ENCODE measurements at regions not wholly inside any gene's neighbourhood (a gene's known extent, or its start where the extent isn't known, plus 50 kb on each side); places are given as distances from the start of the nearest gene placed in this dataset.

GRCh38 chr4:92122911-92123310 lies 180.9 kb upstream of the GRID2 start:
- DNase-seq = no peak

GRCh38 chr4:92128676-92129075 lies 175.1 kb upstream of the GRID2 start:
- peak; percentile 76 for DNase-seq

GRCh38 chr4:92129408-92129994 lies 174.3 kb upstream of the GRID2 start:
- no peak for DNase-seq

GRCh38 chr4:92136434-92136833 lies 167.3 kb upstream of the GRID2 start:
- no peak for DNase-seq

GRCh38 chr4:92163348-92163747 lies 140.4 kb upstream of the GRID2 start:
- peak; percentile 29 for DNase-seq

GRCh38 chr4:92170340-92170739 lies 133.4 kb upstream of the GRID2 start:
- no peak for DNase-seq

- peak; percentile 11 for DNase-seq
Measured at GRCh38 chr4:92172203-92172602, 131.6 kb upstream of the GRID2 start.

GRCh38 chr4:92175250-92175649 lies 128.5 kb upstream of the GRID2 start:
- DNase-seq = peak; percentile 7

- DNase-seq = no peak
Measured at GRCh38 chr4:92182006-92182735, 121.6 kb upstream of the GRID2 start.

- DNase-seq = no peak
Measured at GRCh38 chr4:92182736-92183407, 120.9 kb upstream of the GRID2 start.

GRCh38 chr4:92183825-92184224 lies 119.9 kb upstream of the GRID2 start:
- DNase-seq = no peak

GRCh38 chr4:92184566-92184965 lies 119.2 kb upstream of the GRID2 start:
- peak; percentile 6 for DNase-seq

- DNase-seq = peak; percentile 34
Measured at GRCh38 chr4:92186239-92186638, 117.5 kb upstream of the GRID2 start.

- no peak for DNase-seq
Measured at GRCh38 chr4:92189146-92189545, 114.6 kb upstream of the GRID2 start.

- no peak for DNase-seq
Measured at GRCh38 chr4:92198711-92199110, 105.1 kb upstream of the GRID2 start.

GRCh38 chr4:92199135-92199534 lies 104.6 kb upstream of the GRID2 start:
- no peak for DNase-seq

- no peak for DNase-seq
Measured at GRCh38 chr4:92210906-92211305, 92.9 kb upstream of the GRID2 start.

- no peak for DNase-seq
Measured at GRCh38 chr4:92215476-92215875, 88.3 kb upstream of the GRID2 start.

GRCh38 chr4:92231511-92231910 lies 72.3 kb upstream of the GRID2 start:
- no peak for DNase-seq

GRCh38 chr4:92232566-92232965 lies 71.2 kb upstream of the GRID2 start:
- no peak for DNase-seq

- peak; percentile 79 for DNase-seq
Measured at GRCh38 chr4:92234393-92235176, 69.2 kb upstream of the GRID2 start.

- DNase-seq = peak; percentile 24
Measured at GRCh38 chr4:92235731-92236130, 68.0 kb upstream of the GRID2 start.

- peak; percentile 58 for DNase-seq
Measured at GRCh38 chr4:92236877-92237276, 66.9 kb upstream of the GRID2 start.
